ENCODE measurements at regions not wholly inside any gene's neighbourhood (a gene's known extent, or its start where the extent isn't known, plus 50 kb on each side); places are given as distances from the start of the nearest gene placed in this dataset.

DNA sequence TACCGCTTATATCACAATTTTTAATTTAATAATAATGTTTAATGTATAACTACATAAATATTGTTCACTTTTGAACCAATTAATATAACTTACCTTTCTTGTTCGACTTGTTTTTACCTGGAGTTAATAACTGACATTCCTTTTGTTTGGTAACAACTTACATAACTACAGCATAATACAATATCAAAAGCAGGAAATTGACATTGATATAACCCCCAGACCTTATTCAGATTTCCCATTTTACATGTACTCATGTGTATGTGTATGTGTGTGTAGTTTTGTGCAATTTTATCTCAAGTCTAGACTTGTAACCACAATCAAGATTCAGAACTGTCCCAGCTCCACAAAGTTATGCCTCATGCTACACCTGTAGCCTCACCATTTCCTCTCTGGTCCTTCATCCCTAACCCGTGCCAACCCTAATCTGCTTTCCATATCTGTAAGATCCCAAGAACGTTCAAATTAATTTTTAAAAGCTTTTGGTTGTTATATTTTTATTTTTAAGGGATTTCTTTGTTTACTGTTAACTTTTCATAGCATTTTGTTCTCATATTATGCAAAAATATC lies 190.6 kb downstream of the MANEA start:
- DNase-seq = no peak
- no peak for ATAC-seq (ENCODE audit: poor library complexity)
- intact Hi-C loops (cut with DNase I) = no loop called here

- no peak for DNase-seq
- intact Hi-C loops (cut with DNase I) = no loop called here
- no peak for ATAC-seq (ENCODE audit: poor library complexity)
Observed at GRCh38 chr6:95768539-95768938, 191.2 kb downstream of the MANEA start.

- DNase-seq (no peak), ATAC-seq (ENCODE audit: poor library complexity) (no peak)
- intact Hi-C loops (cut with DNase I) = no loop called here
Observed at GRCh38 chr6:95777338-95777737, 200.0 kb downstream of the MANEA start.

DNA sequence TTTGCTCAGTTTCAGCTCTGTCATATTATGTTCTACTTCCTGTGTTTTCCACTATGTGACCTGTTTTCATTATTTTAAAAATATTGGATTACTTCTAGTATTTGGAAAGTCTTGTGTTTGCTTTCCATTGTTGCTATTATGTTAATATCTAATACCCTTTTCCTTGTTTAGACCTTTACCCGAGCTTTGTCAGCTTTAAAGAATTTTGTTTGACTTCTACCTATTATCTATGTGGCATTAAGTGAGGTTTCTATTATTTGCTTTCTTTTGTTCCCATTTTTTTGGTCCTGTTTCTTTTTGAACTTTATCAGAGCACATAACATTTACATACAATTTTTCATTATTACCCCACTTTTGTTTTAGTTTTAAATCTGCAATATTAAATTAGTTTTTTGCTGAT lies 202.7 kb downstream of the MANEA start:
- ATAC-seq (ENCODE audit: poor library complexity) (no peak), DNase-seq (no peak)
- intact Hi-C loops (cut with DNase I) = no loop called here

GRCh38 chr6:95784019-95784418 lies 206.7 kb downstream of the MANEA start:
- intact Hi-C loops (cut with DNase I) = no loop called here
- DNase-seq (no peak), ATAC-seq (ENCODE audit: poor library complexity) (no peak)

GRCh38 chr6:95784869-95785268 lies 207.5 kb downstream of the MANEA start:
- ATAC-seq (ENCODE audit: poor library complexity) = no peak
- intact Hi-C loops (cut with DNase I) = no loop called here

GRCh38 chr6:95785785-95786184 lies 208.4 kb downstream of the MANEA start:
- intact Hi-C loops (cut with DNase I) = no loop called here
- DNase-seq = no peak
- no peak for ATAC-seq (ENCODE audit: poor library complexity)

More at GRCh38 chr6:95784869-95785268, 207.5 kb downstream of the MANEA start:
- no peak for DNase-seq

GRCh38 chr6:95786802-95787201 lies 209.5 kb downstream of the MANEA start:
- ATAC-seq (ENCODE audit: poor library complexity) = no peak
- intact Hi-C loops (cut with DNase I) = no loop called here
- no peak for DNase-seq

DNA sequence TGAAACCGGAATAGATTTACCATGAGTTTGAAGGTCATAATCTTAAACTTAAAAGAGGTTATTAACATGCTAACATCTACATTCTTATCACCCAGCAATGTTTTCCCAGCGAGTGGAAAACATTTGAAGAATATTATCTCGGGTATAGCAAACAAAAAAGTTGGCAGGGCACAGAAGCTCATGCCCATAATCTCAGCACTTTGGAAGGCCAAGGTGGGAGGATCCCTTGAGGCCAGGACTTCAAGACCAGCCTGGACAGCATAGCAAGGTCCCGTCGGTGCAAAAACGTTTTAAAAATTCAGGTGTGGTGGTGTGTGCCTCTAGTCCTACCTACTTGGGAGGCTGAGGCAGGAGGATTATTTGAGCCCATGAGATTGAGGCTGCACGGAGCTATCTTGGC lies 213.5 kb downstream of the MANEA start:
- intact Hi-C loops (cut with DNase I) = no loop called here
- DNase-seq = no peak
- no peak for ATAC-seq (ENCODE audit: poor library complexity)

DNA sequence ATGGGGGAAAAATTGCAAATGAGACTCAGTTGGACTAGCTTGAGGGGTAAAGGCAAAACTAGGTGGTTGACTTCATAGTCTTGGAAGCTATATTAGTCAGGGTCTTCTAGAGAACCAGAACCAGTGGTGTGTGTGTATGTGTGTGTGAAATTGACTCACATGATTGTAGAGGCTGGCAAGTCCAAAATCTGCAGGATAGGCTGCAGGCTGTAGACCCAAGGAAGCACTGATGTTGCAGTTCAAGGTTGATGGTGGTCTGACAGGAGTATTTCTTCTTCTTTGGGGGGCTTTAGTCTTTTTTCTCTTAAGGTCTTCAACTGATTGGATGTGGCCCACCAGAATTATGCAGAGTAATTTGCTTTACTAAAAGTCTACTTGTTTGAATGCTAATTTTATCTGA lies 217.4 kb downstream of the MANEA start:
- ATAC-seq (ENCODE audit: poor library complexity) (no peak), DNase-seq (no peak)
- intact Hi-C loops (cut with DNase I) = no loop called here

- intact Hi-C loops (cut with DNase I) = no loop called here
- ATAC-seq (ENCODE audit: poor library complexity) (no peak), DNase-seq (no peak)
Observed at GRCh38 chr6:95795927-95796326, 218.6 kb downstream of the MANEA start.

DNA sequence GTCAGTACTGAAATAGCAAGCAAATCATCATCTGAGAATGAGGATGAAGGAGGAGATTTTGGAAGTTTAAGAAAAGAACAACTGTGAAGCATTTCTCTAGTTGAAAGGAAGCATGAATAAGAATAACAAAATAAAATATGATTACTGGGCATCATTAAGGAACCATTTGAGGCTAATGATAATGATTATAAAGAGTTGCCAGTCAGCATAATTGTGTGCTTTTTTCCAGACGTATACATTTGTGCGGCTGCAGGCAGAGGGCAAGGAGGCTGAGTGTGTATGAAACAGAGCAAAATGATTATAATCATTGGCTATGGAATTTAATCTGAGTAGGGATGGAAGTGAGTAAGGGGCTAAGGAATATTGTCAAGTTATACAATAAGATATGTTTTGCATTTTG lies 218.7 kb upstream of the FUT9 start:
- DNase-seq = no peak
- intact Hi-C loops (cut with DNase I) = no loop called here
- no peak for ATAC-seq (ENCODE audit: poor library complexity)

GRCh38 chr6:95802978-95803377 lies 212.8 kb upstream of the FUT9 start:
- intact Hi-C loops (cut with DNase I) = no loop called here
- DNase-seq (no peak), ATAC-seq (ENCODE audit: poor library complexity) (no peak)

DNA sequence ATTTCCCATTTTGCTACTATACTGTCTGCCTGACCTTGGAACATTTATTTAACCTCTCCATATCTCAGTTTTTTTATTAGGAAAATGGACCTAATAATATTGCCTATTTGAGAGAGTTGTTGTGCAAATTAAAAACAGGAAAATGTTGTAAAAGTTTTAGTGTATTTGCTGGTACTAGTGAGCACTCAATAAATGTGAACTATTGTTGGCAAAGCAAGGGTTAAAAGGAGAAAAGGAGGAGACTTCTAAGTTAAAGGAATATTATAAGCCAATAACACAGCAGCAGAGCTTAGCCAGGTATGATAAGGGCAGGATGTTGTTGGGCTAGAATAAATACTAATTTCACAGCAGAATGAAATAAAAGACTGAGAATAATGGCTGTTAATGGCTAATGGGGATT lies 211.9 kb upstream of the FUT9 start:
- intact Hi-C loops (cut with DNase I) = no loop called here
- ATAC-seq (ENCODE audit: poor library complexity) = no peak
- no peak for DNase-seq

DNA sequence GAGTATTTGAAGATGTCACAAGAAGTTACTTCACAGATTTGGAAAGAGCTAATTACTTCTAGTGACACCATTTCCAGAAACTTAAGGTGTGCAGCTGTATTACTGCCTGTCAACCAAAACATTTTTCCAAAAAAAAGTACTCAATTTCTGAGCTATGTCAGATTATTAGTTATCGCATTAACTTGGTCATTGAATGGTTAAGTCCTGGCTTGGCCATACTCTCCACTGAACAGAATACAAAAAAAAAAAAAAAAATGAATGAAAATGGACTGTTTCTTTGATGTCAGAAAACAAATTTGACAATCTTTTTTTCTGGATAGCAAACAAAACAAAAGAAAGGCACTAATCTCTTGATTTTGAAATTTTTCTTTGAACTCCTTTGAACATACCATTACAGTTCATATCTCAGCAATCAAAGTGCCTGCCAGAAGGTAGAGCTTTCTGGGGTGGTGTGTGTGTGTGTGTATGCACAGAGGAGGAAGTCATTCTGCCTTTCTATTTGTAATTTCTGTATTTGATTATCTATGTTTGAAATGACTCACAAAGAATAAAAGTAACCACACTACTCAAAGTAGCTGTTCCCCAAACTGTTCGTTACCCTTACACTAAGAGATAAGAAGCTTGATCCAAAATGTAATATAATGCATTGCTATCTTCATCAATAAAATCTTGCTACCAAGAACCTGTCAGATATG lies 210.8 kb upstream of the FUT9 start:
- intact Hi-C loops (cut with DNase I) = no loop called here
- DNase-seq (no peak), ATAC-seq (ENCODE audit: poor library complexity) (no peak)

DNA sequence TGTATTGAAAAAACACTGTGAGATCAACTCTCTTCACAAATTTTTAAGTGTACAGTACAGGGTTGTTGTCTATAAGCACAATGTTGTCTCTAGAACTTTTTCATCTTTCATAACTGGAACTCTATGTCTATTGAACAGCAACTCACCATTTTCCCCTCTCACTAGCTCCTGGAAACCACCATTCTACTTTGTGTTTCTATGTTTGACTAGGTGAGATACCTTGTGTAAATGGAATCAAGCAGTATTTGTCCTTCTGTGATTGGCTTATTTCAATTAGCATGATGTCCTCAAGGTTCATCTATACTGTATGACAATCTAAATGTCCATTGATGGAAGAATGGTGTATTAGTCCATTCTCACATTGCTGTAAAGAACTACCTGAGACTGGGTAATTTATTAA lies 210.1 kb upstream of the FUT9 start:
- no peak for ATAC-seq (ENCODE audit: poor library complexity)
- DNase-seq = no peak
- intact Hi-C loops (cut with DNase I) = no loop called here

- intact Hi-C loops (cut with DNase I) = no loop called here
- DNase-seq (no peak), ATAC-seq (ENCODE audit: poor library complexity) (no peak)
Observed at GRCh38 chr6:95815389-95816056, 200.3 kb upstream of the FUT9 start.

- DNase-seq (no peak), ATAC-seq (ENCODE audit: poor library complexity) (no peak)
- intact Hi-C loops (cut with DNase I) = no loop called here
Observed at GRCh38 chr6:95819461-95819860, 196.3 kb upstream of the FUT9 start.

DNA sequence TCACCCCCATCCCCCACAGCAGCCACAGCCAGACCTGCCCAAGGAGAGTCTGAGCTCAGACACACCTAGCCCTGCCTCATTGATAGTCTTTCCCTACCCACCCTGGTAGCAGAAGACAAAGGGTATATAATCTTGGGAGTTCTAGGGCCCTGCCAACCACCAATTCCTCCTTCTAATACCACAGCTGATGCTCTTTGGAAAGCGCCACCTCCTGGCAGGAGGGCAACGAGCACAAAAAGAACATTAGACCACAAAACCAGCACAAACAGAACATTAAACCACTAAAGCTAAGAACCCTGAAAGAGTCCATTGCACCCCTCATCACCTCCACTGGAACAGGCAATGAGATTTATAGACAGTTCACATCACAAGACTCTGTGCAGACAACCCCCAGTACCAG lies 195.8 kb upstream of the FUT9 start:
- no peak for DNase-seq
- intact Hi-C loops (cut with DNase I) = no loop called here
- ATAC-seq (ENCODE audit: poor library complexity) = no peak

DNA sequence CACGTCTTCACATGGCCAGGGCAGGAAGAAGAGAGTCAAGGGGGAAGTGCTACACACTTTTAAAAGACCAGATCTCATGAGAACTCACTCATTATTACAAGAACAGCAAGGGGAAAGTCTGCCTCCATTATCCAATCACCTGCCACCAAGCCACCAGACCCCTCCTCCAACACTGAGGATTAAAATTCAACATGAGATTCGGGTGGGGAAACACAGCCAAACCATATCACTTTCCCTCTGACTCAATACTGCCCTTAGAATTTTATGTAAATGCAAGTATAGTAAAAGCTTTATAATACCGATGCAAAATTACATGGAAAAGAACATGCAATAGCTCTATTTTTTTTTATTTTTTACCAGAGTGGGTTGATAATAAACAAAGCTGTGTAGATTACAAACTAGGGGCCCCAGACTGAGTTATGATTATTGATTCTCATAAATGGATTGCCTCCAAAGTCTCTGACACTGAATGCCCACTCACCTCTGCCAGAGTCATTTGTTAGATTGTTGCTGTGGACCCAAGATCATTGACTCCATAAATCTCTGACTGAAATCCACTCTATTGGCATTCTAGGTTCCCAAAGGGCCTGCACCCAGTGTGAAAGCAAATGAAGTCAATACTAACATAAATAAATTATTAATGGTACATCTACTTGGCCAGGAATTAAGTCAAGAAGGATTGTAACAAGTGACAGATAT lies 184.8 kb upstream of the FUT9 start:
- intact Hi-C loops (cut with DNase I) = no loop called here
- DNase-seq (no peak), ATAC-seq (ENCODE audit: poor library complexity) (no peak)

Measured in Right ventricle myocardium superior (tissue), 1 donor.